ENCODE measurements at regions not wholly inside any gene's neighbourhood (a gene's known extent, or its start where the extent isn't known, plus 50 kb on each side); places are given as distances from the start of the nearest gene placed in this dataset.
"Not testable (repeated sequence)": the region's sequence is repeated elsewhere in the genome, so short reads cannot be mapped to it uniquely, and the experiment has no call there.

DNA sequence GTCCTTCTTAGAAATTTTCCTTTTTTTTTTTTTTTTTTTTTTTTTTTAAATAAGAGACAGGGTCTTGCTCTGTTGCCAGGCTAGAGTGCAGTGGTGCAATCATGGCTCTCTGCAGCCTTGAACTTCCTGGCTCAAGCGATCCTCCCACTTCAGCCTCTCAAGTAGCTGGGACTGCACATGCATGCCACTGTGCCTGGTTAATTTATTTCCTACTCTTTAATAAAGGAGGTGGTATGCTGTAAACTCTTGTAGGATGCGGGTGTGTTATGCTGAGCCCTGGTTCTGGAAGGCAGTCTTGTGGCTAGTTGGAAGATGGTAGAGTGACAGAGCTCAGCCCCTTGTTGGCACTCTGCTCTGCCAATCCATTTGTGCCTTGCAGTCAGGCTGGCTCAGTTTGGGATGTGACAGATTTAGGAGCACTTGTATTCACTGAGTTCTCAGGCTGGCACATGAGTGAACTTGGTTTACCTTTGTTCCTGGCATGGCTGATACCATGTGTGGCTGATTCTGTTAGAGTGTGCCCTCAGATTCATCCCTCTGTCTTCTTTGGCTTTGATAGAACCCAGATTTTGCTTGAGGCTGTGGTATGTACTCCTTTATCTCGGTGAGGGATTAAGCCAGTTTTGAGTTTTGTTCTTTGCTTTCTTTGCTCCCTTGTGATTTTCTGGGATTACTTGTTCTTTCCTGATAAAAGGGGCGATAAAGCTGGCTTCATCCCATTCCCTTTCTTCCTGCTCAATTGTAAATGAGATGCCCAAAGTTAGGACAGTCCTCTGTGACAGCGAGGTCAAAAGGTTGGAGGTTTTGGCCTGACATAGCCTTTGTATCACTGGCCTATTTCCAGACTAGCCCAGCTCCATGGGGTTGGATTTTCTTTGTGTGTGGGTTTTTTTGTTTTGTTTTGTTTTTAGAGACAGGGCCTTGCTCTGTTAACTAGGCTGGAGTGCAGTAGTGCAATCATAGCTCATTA, 91.2 kb upstream of the CRYM start:
- not testable (repeated sequence) for H2AFZ ChIP-seq (ENCODE audit: low read length); H4K8ac ChIP-seq (ENCODE audit: low read depth, low read length); H2BK5ac ChIP-seq (ENCODE audit: low read length); H4K91ac ChIP-seq (ENCODE audit: low read depth, low read length, poor library complexity); H3K4me3 ChIP-seq (ENCODE audit: low read length in 2 of 2); H2BK120ac ChIP-seq (ENCODE audit: low read depth, low read length); H3K4me2 ChIP-seq (ENCODE audit: insufficient read depth, low read length, poor library complexity, severe bottlenecking); H3K4me1 ChIP-seq (ENCODE audit: control insufficient read depth in 2 of 2, insufficient read depth in 1 of 2, low read depth in 1 of 2, low read length in 2 of 2); H2BK12ac ChIP-seq (ENCODE audit: low read length); H2AK5ac ChIP-seq (ENCODE audit: low read depth, low read length); H3K14ac ChIP-seq (ENCODE audit: low read length); H3K27me3 ChIP-seq (ENCODE audit: control insufficient read depth in 3 of 3, insufficient read depth in 3 of 3, low read depth in 1 of 3, low read length in 3 of 3); H3K36me3 ChIP-seq (replicated peaks in 1 of 2; ENCODE audit: control insufficient read depth in 2 of 2, insufficient read depth in 2 of 2, low read length in 2 of 2); H3K23ac ChIP-seq (ENCODE audit: low read depth, low read length, poor library complexity); H3K9me3 ChIP-seq (replicated peaks in 1 of 2; ENCODE audit: control insufficient read depth in 2 of 2, insufficient read depth in 1 of 2, low read depth in 1 of 2, low read length in 2 of 2); H3K4ac ChIP-seq (ENCODE audit: low read length); H3K79me1 ChIP-seq (ENCODE audit: low read depth, low read length); H2BK15ac ChIP-seq (ENCODE audit: low read length); H3K18ac ChIP-seq (ENCODE audit: low read length); H3K9ac ChIP-seq (ENCODE audit: low read depth, low read length, poor library complexity)
- H3K27ac ChIP-seq (replicated peaks; ENCODE audit: low read length) = peak overlapping the region; percentile 43
- no CpG with 5 or more reads among the region's 5 CpGs for WGBS, 2 donors (ENCODE audit: extremely low coverage in 2 of 2, insufficient read length in 2 of 2, insufficient replicate concordance in 1 of 2)
- DNase-seq (ENCODE audit: low spot score) = peak; percentile 57

DNA sequence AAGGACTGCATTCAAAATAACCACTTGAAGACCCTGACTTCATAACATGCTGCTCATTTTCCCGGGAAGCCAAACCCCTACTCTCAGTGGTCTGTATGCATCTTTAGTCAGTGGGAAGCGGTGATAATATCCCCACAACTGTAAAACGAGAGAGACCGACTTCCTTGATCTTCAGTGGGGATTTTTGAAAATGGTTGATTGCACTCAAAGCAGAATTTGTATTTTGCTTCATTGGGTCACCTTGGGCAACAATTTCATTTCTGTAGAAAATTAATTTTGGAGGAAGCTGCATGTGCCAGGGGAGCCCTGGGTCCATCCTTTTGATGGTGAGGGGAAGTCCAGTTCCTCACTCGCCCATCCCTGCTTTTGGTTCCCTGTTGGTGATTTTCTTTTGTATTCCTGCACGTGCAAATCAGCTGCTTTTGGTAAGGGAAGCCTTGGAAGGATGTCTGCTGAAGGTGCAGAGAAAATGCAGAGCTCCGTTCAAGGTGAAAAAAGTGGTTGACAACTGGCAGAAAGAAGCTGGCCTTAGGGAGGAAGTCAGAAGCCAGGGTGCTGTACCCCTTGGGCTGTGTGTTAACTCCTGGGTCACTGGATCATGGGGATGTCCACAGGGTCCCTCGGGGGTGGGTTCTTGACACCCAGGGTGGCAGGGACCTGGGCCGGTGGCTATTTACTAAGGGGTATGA, 89.8 kb upstream of the CRYM start:
- H3K14ac ChIP-seq (ENCODE audit: low read length); H3K23ac ChIP-seq (ENCODE audit: low read depth, low read length, poor library complexity); H3K9ac ChIP-seq (ENCODE audit: low read depth, low read length, poor library complexity); H3K18ac ChIP-seq (ENCODE audit: low read length); H3K9me3 ChIP-seq (replicated peaks in 1 of 2; ENCODE audit: control insufficient read depth in 2 of 2, insufficient read depth in 1 of 2, low read depth in 1 of 2, low read length in 2 of 2); H3K4me1 ChIP-seq (ENCODE audit: control insufficient read depth in 2 of 2, insufficient read depth in 1 of 2, low read depth in 1 of 2, low read length in 2 of 2); H3K4me3 ChIP-seq (ENCODE audit: low read length in 2 of 2); DNase-seq (ENCODE audit: low spot score); H3K27me3 ChIP-seq (ENCODE audit: control insufficient read depth in 3 of 3, insufficient read depth in 3 of 3, low read depth in 1 of 3, low read length in 3 of 3); H3K36me3 ChIP-seq (replicated peaks in 1 of 2; ENCODE audit: control insufficient read depth in 2 of 2, insufficient read depth in 2 of 2, low read length in 2 of 2); H2AFZ ChIP-seq (ENCODE audit: low read length); H2BK15ac ChIP-seq (ENCODE audit: low read length); H2AK5ac ChIP-seq (ENCODE audit: low read depth, low read length); H2BK120ac ChIP-seq (ENCODE audit: low read depth, low read length); H4K8ac ChIP-seq (ENCODE audit: low read depth, low read length); H3K27ac ChIP-seq (replicated peaks; ENCODE audit: low read length); H4K91ac ChIP-seq (ENCODE audit: low read depth, low read length, poor library complexity); H2BK5ac ChIP-seq (ENCODE audit: low read length); H3K4me2 ChIP-seq (ENCODE audit: insufficient read depth, low read length, poor library complexity, severe bottlenecking); H3K79me1 ChIP-seq (ENCODE audit: low read depth, low read length); H2BK12ac ChIP-seq (ENCODE audit: low read length); H3K4ac ChIP-seq (ENCODE audit: low read length): not testable (repeated sequence)
- no CpG with 5 or more reads among the region's 9 CpGs for WGBS, 2 donors (ENCODE audit: extremely low coverage in 2 of 2, insufficient read length in 2 of 2, insufficient replicate concordance in 1 of 2)

DNA sequence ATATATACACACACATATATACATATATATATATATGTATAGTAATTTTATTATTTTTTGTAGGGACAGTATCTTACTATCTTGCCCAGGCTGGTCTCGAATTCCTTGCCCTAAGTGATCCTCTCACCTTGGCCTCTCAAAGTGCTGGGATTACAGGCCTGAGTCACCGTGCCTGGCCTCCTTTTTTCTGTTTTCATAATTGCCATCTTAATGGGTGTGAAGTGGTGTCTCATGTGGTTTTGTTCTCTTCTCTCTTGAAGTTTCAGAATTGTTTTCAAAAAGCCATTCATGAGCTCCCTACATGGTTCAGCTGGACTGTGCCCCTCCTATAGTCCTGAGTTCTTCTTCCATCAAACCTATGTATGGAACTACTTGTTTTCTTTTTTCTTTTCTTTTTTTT, 88.9 kb upstream of the CRYM start:
- not testable (repeated sequence) for H3K36me3 ChIP-seq (replicated peaks in 1 of 2; ENCODE audit: control insufficient read depth in 2 of 2, insufficient read depth in 2 of 2, low read length in 2 of 2); H2BK15ac ChIP-seq (ENCODE audit: low read length); H3K9ac ChIP-seq (ENCODE audit: low read depth, low read length, poor library complexity); H3K14ac ChIP-seq (ENCODE audit: low read length); H3K9me3 ChIP-seq (replicated peaks in 1 of 2; ENCODE audit: control insufficient read depth in 2 of 2, insufficient read depth in 1 of 2, low read depth in 1 of 2, low read length in 2 of 2); H3K79me1 ChIP-seq (ENCODE audit: low read depth, low read length); H2AK5ac ChIP-seq (ENCODE audit: low read depth, low read length); H4K8ac ChIP-seq (ENCODE audit: low read depth, low read length); H3K4me1 ChIP-seq (ENCODE audit: control insufficient read depth in 2 of 2, insufficient read depth in 1 of 2, low read depth in 1 of 2, low read length in 2 of 2); H3K4ac ChIP-seq (ENCODE audit: low read length); H2BK12ac ChIP-seq (ENCODE audit: low read length); H3K4me2 ChIP-seq (ENCODE audit: insufficient read depth, low read length, poor library complexity, severe bottlenecking); H2BK5ac ChIP-seq (ENCODE audit: low read length); DNase-seq (ENCODE audit: low spot score); H3K27ac ChIP-seq (replicated peaks; ENCODE audit: low read length); H3K4me3 ChIP-seq (ENCODE audit: low read length in 2 of 2); H2AFZ ChIP-seq (ENCODE audit: low read length); H3K27me3 ChIP-seq (ENCODE audit: control insufficient read depth in 3 of 3, insufficient read depth in 3 of 3, low read depth in 1 of 3, low read length in 3 of 3); H3K23ac ChIP-seq (ENCODE audit: low read depth, low read length, poor library complexity); H4K91ac ChIP-seq (ENCODE audit: low read depth, low read length, poor library complexity); H3K18ac ChIP-seq (ENCODE audit: low read length); H2BK120ac ChIP-seq (ENCODE audit: low read depth, low read length)
- WGBS, 2 donors (ENCODE audit: extremely low coverage in 2 of 2, insufficient read length in 2 of 2, insufficient replicate concordance in 1 of 2) = no CpG with 5 or more reads among the region's 2 CpGs

DNA sequence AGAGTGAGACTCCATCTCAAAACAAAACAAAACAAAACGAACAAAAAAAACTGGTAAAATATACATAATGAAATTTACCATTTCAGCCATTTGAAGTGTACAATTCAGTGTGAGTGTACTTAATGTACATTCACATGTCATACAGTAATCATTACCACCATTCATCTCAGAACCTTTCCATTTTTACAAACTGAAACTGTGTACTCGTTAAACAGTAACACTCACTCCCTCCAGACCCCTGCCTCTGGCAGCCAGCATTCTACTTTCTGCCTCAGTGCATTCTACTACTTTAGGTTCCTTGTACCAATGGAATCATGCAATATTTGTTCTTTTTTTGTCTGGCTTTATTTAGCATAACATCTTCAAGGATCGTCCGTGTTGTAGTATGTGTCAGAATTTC, 87.5 kb upstream of the CRYM start:
- not testable (repeated sequence) for H2BK5ac ChIP-seq (ENCODE audit: low read length); H4K8ac ChIP-seq (ENCODE audit: low read depth, low read length); H4K91ac ChIP-seq (ENCODE audit: low read depth, low read length, poor library complexity); H2BK15ac ChIP-seq (ENCODE audit: low read length); H3K79me1 ChIP-seq (ENCODE audit: low read depth, low read length); H3K23ac ChIP-seq (ENCODE audit: low read depth, low read length, poor library complexity); H3K27ac ChIP-seq (replicated peaks; ENCODE audit: low read length); H3K4me2 ChIP-seq (ENCODE audit: insufficient read depth, low read length, poor library complexity, severe bottlenecking); H3K4me1 ChIP-seq (ENCODE audit: control insufficient read depth in 2 of 2, insufficient read depth in 1 of 2, low read depth in 1 of 2, low read length in 2 of 2); H3K27me3 ChIP-seq (ENCODE audit: control insufficient read depth in 3 of 3, insufficient read depth in 3 of 3, low read depth in 1 of 3, low read length in 3 of 3); H3K9me3 ChIP-seq (replicated peaks in 1 of 2; ENCODE audit: control insufficient read depth in 2 of 2, insufficient read depth in 1 of 2, low read depth in 1 of 2, low read length in 2 of 2); H3K9ac ChIP-seq (ENCODE audit: low read depth, low read length, poor library complexity); DNase-seq (ENCODE audit: low spot score); H3K4me3 ChIP-seq (ENCODE audit: low read length in 2 of 2); H2AFZ ChIP-seq (ENCODE audit: low read length); H3K36me3 ChIP-seq (replicated peaks in 1 of 2; ENCODE audit: control insufficient read depth in 2 of 2, insufficient read depth in 2 of 2, low read length in 2 of 2); H3K18ac ChIP-seq (ENCODE audit: low read length); H2BK12ac ChIP-seq (ENCODE audit: low read length); H3K4ac ChIP-seq (ENCODE audit: low read length); H2AK5ac ChIP-seq (ENCODE audit: low read depth, low read length); H3K14ac ChIP-seq (ENCODE audit: low read length); H2BK120ac ChIP-seq (ENCODE audit: low read depth, low read length)
- no CpG with 5 or more reads among the region's 4 CpGs for WGBS, 2 donors (ENCODE audit: extremely low coverage in 2 of 2, insufficient read length in 2 of 2, insufficient replicate concordance in 1 of 2)
